OCI-LY3 (cell line): ENCODE measurements at regions not wholly inside any gene's neighbourhood (a gene's known extent, or its start where the extent isn't known, plus 50 kb on each side); places are given as distances from the start of the nearest gene placed in this dataset.

ENCODE experiments used
- H2AFZ ChIP-seq: fragments of 200-600, 300-600 bp; shearing (Covaris generic); 2 replicates; pipeline ENCODE4 v1.6.0; 2014; ENCODE audit warnings: antibody characterized with exemption, low read depth, low read length
- H3K27ac ChIP-seq: fragments of 200-600, 300-600 bp; sonication (generic); 2 replicates; pipeline ENCODE4 v1.5.1; 2014; ENCODE audit warnings: mild to moderate bottlenecking, low read length, moderate library complexity, mixed read lengths
- H3K27me3 ChIP-seq: fragments of 200-600, 300-600 bp; sonication (generic); 2 replicates; pipeline ENCODE4 v1.6.1; 2014; ENCODE audit warnings: low read depth, low read length, mixed read lengths
- H3K36me3 ChIP-seq: fragments of 200-600, 300-600 bp; sonication (generic); replicated peaks from 2 replicates; pipeline ENCODE3; 2014; ENCODE audit warnings: low read depth, low read length, mixed read lengths
- H3K4me1 ChIP-seq: fragments of 300-600, 200-600 bp; sonication (generic); 2 replicates; pipeline ENCODE4 v1.6.1; 2014; ENCODE audit warnings: low read length, mixed read lengths
- H3K4me2 ChIP-seq: fragments of 200-600, 300-600 bp; sonication (generic); 2 replicates; pipeline ENCODE4 v1.6.1; 2014; ENCODE audit warnings: low read length, mixed read lengths
- H3K4me3 ChIP-seq: fragments of 300-600, 200-600 bp; sonication (generic); 2 replicates; pipeline ENCODE4 v1.5.1; 2014; ENCODE audit warnings: antibody characterized with exemption, mild to moderate bottlenecking, low read length, moderate library complexity
- H3K79me2 ChIP-seq: fragments of 300-600, 200-600 bp; shearing (Covaris generic); 2 replicates; pipeline ENCODE4 v1.6.1; 2014; ENCODE audit warnings: mild to moderate bottlenecking, low read length, mixed read lengths
- H3K9ac ChIP-seq: fragments of 300-600, 200-600 bp; shearing (Covaris generic); 2 replicates; pipeline ENCODE4 v1.6.0; 2014; ENCODE audit warnings: mild to moderate bottlenecking, low read length, moderate library complexity
- H3K9me3 ChIP-seq: fragments of 200-600, 300-600 bp; shearing (Covaris generic); 2 replicates; pipeline ENCODE4 v1.6.1; 2014; ENCODE audit warnings: low read length, mixed read lengths; ENCODE audit not compliant: insufficient read depth
- H4K20me1 ChIP-seq: fragments of 200-600, 300-600 bp; sonication (generic); 2 replicates; pipeline ENCODE4 v1.6.1; 2016; ENCODE audit warnings: low read length, mixed read lengths; ENCODE audit not compliant: insufficient read depth
- EZH2phosphoT487 ChIP-seq: fragments of 200-600 bp; shearing (Covaris generic); IDR thresholded peaks from 2 replicates; pipeline ENCODE4 v1.6.1; 2018; ENCODE audit warnings: antibody characterized with exemption, mixed run types, low read depth
- TF ChIP-seq, protein P1 (sequence below): fragments of 200-600, 300-600 bp; sonication (generic); IDR thresholded peaks from 2 replicates; pipeline ENCODE4 v1.5.1; 2014; ENCODE audit warnings: antibody characterized with exemption, low read length, low read depth

GRCh38 chr11:64453466-64453865 lies 94.5 kb downstream of the RPS6KA4 start:
- Histone ChIP-seq H3K36me3 (no peaks in the 10 kb centered on the region), H4K20me1 (no peaks in the 10 kb centered on the region), H3K4me1 (peaks cover 15% of the 10 kb centered on the region; the same call in 1 of the 2 replicates), H3K79me2 (no peaks in the 10 kb centered on the region), H2AFZ (no peak overlapping the region), H3K27ac (no peak overlapping the region), H3K4me2 (no peak overlapping the region), H3K4me3 (no peak overlapping the region), H3K27me3 (peaks cover 4% of the 10 kb centered on the region; the same call in 1 of the 2 replicates), H3K9me3 (no peaks in the 10 kb centered on the region), H3K9ac (no peak overlapping the region)
- TF ChIP-seq, protein P1, sequence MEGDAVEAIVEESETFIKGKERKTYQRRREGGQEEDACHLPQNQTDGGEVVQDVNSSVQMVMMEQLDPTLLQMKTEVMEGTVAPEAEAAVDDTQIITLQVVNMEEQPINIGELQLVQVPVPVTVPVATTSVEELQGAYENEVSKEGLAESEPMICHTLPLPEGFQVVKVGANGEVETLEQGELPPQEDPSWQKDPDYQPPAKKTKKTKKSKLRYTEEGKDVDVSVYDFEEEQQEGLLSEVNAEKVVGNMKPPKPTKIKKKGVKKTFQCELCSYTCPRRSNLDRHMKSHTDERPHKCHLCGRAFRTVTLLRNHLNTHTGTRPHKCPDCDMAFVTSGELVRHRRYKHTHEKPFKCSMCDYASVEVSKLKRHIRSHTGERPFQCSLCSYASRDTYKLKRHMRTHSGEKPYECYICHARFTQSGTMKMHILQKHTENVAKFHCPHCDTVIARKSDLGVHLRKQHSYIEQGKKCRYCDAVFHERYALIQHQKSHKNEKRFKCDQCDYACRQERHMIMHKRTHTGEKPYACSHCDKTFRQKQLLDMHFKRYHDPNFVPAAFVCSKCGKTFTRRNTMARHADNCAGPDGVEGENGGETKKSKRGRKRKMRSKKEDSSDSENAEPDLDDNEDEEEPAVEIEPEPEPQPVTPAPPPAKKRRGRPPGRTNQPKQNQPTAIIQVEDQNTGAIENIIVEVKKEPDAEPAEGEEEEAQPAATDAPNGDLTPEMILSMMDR = no peak
- no peak for TF ChIP-seq EZH2phosphoT487

DNA sequence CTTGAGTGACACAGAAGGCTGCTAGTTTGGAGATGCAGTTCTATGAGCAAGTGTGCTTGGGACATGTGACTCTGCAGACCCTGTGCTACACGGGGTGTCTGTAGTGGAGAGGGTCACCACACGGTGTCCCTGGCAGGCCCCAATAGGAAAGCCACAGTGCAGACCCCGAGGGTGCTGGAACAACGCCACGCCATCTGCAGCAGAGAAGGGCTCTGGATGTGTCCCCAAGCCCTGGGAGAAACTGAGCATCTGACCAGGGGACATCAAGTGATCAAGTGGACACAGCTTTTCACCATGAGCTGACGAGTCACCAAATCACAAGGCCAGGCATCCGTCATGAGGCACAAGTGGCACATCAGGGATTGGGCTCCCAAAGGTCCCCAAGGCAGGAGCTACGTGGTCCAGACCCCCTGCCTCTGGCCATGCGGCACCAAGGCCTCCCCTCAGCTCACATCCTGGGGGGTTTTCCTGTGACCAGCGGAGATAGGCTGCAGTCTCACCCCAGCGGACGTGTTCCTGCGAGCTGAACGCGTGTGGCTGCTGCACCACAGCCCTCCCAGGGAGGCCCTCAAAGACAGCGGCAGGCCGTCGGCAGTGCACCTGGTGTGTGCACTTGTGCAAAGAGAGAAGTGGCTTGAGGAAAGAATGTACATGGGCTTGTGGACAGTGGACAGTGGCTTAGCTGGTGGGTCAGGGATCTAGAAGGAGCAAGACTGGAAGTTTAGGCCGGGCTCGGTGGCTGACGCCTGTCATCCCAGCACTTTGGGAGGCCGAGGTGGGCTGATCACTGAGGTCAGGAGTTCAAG lies 96.7 kb downstream of the RPS6KA4 start:
- Histone ChIP-seq H3K27ac (no peak overlapping the region), H2AFZ (no peak overlapping the region), H3K9me3 (no peaks in the 10 kb centered on the region), H3K9ac (no peak overlapping the region), H3K4me1 (0 out of 2 replicates have a peak, but pooled peaks cover 4% of the 10 kb centered on the region), H3K4me2 (no peak overlapping the region), H4K20me1 (no peaks in the 10 kb centered on the region), H3K27me3 (peaks cover 8% of the 10 kb centered on the region; the same call in 1 of the 2 replicates), H3K79me2 (no peaks in the 10 kb centered on the region), H3K36me3 (no peaks in the 10 kb centered on the region), H3K4me3 (no peak overlapping the region)
- no peak for TF ChIP-seq EZH2phosphoT487
- TF ChIP-seq, protein P1 = no peak

GRCh38 chr11:64456509-64457320 lies 97.8 kb downstream of the RPS6KA4 start:
- Histone ChIP-seq H3K4me1 (0 out of 2 replicates have a peak, but pooled peaks cover 4% of the 10 kb centered on the region), H4K20me1 (no peaks in the 10 kb centered on the region), H3K36me3 (no peaks in the 10 kb centered on the region), H3K4me2 (no peak overlapping the region), H2AFZ (no peak overlapping the region), H3K79me2 (no peaks in the 10 kb centered on the region), H3K9ac (no peak overlapping the region), H3K27ac (no peak overlapping the region), H3K4me3 (no peak overlapping the region), H3K27me3 (peaks cover 3% of the 10 kb centered on the region; the same call in 1 of the 2 replicates), H3K9me3 (no peaks in the 10 kb centered on the region)
- no peak for TF ChIP-seq EZH2phosphoT487
- TF ChIP-seq, protein P1 = no peak
